HepG2 (cell line): ENCODE measurements at regions not wholly inside any gene's neighbourhood (a gene's known extent, or its start where the extent isn't known, plus 50 kb on each side); places are given as distances from the start of the nearest gene placed in this dataset.

Experiments used
- ATAC-seq: fragments of 200-7000 bp; cut with Tn5 transposase; 3 replicates; pipeline ENCODE4 v1.9.1; 2020; ENCODE audit warnings: mild to moderate bottlenecking, moderate library complexity
- BruUV-seq: library from RNA; stranded (reverse); fragments of 400-500 nt; replicated peaks from 2 replicates; lab custom pipeline; 2021; lab: Mats Ljungman, UMichigan
- CTCF ChIA-PET: fragments of 300-600 bp; formaldehyde crosslinking; extraction: SDS; loops from one replicate; lab custom pipeline; 2021; ENCODE audit warnings: low total read pairs, inconsistent platforms, low intra/inter-chr PET ratio; lab: Yijun Ruan, JAX
- POLR2A ChIA-PET: fragments of 350-600 bp; sonication (Branson Sonifier 250); formaldehyde crosslinking; loops from one replicate; lab custom pipeline; 2020; ENCODE audit warnings: antibody characterized with exemption, inconsistent platforms; lab: Yijun Ruan, JAX
- DNase-seq: peaks from one replicate; pipeline ENCODE4 v3.0.0-alpha.2; 2015; ENCODE audit warnings: low spot score
- FAIRE-seq: peaks from 3 replicates; lab custom pipeline; 2011; peaks lifted over from hg19 to GRCh38; lab: Jason Lieb, UNC
- H2AFZ ChIP-seq: one replicate; pipeline ENCODE4 v1.6.1; 2011; ENCODE audit warnings: low read length, inconsistent platforms
- H3K27ac ChIP-seq: fragments of 300-600 bp; 3 replicates; pipeline ENCODE4 v1.8.0; 2011; ENCODE audit warnings: mixed run types, mild to moderate bottlenecking, mixed read lengths, low read length, inconsistent platforms; ENCODE audit not compliant: insufficient read depth; ENCODE audit errors: extremely low read length
- H3K27me3 ChIP-seq, 2 experiments: fragments of 200-600 bp in 1 of 2; 2 replicates in 1 of 2; 3 replicates in 1 of 2; pipeline versions ENCODE4 v1.6.0 to v1.8.0; 2011; ENCODE audit warnings: low read length in 2 of 2, mild to moderate bottlenecking in 2 of 2, moderate library complexity in 2 of 2, inconsistent platforms in 1 of 2; ENCODE audit not compliant: insufficient read depth in 2 of 2, control insufficient read depth in 1 of 2
- H3K36me3 ChIP-seq, 2 experiments: fragments of 200-600 bp in 1 of 2; replicated peaks in 1 of 2; 2 replicates in 1 of 2; 3 replicates in 1 of 2; pipeline versions ENCODE4 v1.5.1 to v1.8.0; 2011; ENCODE audit warnings: low read length in 2 of 2, inconsistent platforms in 1 of 2; ENCODE audit not compliant: insufficient read depth in 2 of 2, control insufficient read depth in 1 of 2
- H3K4me1 ChIP-seq: 2 replicates; pipeline ENCODE4 v1.5.1; 2012; ENCODE audit warnings: low read length, inconsistent platforms; ENCODE audit not compliant: insufficient read depth
- H3K4me2 ChIP-seq: 2 replicates; pipeline ENCODE4 v1.6.0; 2011; ENCODE audit warnings: low read depth, low read length, inconsistent platforms
- H3K4me3 ChIP-seq, 3 experiments: fragments of 200-600 bp in 1 of 3; sonication (generic), shearing (Covaris generic) in 1 of 3; replicated peaks in 1 of 3; 2 replicates each; pipeline ENCODE4 v1.5.1; 2011 to 2016; ENCODE audit warnings: low read length in 3 of 3, inconsistent platforms in 2 of 3, low read depth in 2 of 3, mild to moderate bottlenecking in 2 of 3, control low read depth in 1 of 3, mixed read lengths in 1 of 3; ENCODE audit not compliant: insufficient read depth in 1 of 3
- H3K79me2 ChIP-seq: one replicate; pipeline ENCODE4 v1.6.1; 2011; ENCODE audit warnings: low read length, inconsistent platforms; ENCODE audit not compliant: insufficient read depth
- H3K9ac ChIP-seq: 2 replicates; pipeline ENCODE4 v1.6.0; 2011; ENCODE audit warnings: mild to moderate bottlenecking, low read depth, low read length, inconsistent platforms; ENCODE audit not compliant: insufficient read depth
- H3K9me3 ChIP-seq: 2 replicates; pipeline ENCODE4 v1.5.1; 2012; ENCODE audit warnings: mild to moderate bottlenecking, low read length
- H4K20me1 ChIP-seq: 2 replicates; pipeline ENCODE4 v1.6.0; 2011; ENCODE audit warnings: inconsistent platforms, mild to moderate bottlenecking, low read length, moderate library complexity; ENCODE audit not compliant: insufficient read depth
- ELF1 ChIP-seq: sonication (generic); formaldehyde crosslinking; IDR thresholded peaks from 2 replicates; pipeline ENCODE4 v1.4.0; 2020; ENCODE audit warnings: missing genetic modification reagents
- JUN ChIP-seq: sonication (generic); formaldehyde crosslinking; IDR thresholded peaks from 2 replicates; pipeline ENCODE4 v1.4.0; 2020; ENCODE audit warnings: mild to moderate bottlenecking, missing genetic modification reagents
- MTF2 ChIP-seq: sonication (generic); formaldehyde crosslinking; IDR thresholded peaks from 2 replicates; pipeline ENCODE4 v1.5.0; 2020; ENCODE audit warnings: missing genetic modification reagents, borderline replicate concordance
- NCOA5 ChIP-seq: sonication (generic); formaldehyde crosslinking; IDR thresholded peaks from 2 replicates; pipeline ENCODE4 v1.4.0; 2020; ENCODE audit warnings: missing genetic modification reagents
- NFE2 ChIP-seq: sonication (generic); formaldehyde crosslinking; IDR thresholded peaks from 2 replicates; pipeline ENCODE4 v1.4.0; 2020; ENCODE audit warnings: missing genetic modification reagents
- NFE2L2 ChIP-seq: fragments of 150-350 bp; IDR thresholded peaks from 2 replicates; pipeline ENCODE4 v1.6.1; 2014; ENCODE audit warnings: low read length
- SMARCC2 ChIP-seq: fragments of 450-650 bp; IDR thresholded peaks from 2 replicates; pipeline ENCODE4 v1.6.1; 2017; ENCODE audit warnings: antibody characterized with exemption, mild to moderate bottlenecking
- SUZ12 ChIP-seq: fragments of 150-350 bp; IDR thresholded peaks from 2 replicates; pipeline ENCODE4 v1.6.1; 2014; ENCODE audit warnings: low read depth, low read length
- ZNF124 ChIP-seq: sonication (generic); formaldehyde crosslinking; IDR thresholded peaks from 2 replicates; pipeline ENCODE4 v1.4.0; 2020; ENCODE audit warnings: missing genetic modification reagents
- ZNF652 ChIP-seq: IDR thresholded peaks from 2 replicates; pipeline ENCODE4 v1.6.1; 2016; ENCODE audit warnings: low read depth, borderline replicate concordance
- WGBS: methylation state at CpG from one replicate; pipeline ENCODE4 v1.1.6; 2017; ENCODE audit warnings: low lambda C conversion rate; 5-methylcytosine and 5-hydroxymethylcytosine counted together
- in situ Hi-C: cut with HindIII; loops from 2 replicates; pipeline ENCODE4 v1.10.0; 2017; ENCODE audit warnings: low pct_unique_long_range_greater_than_20kb; ENCODE audit not compliant: extremely low pct_ligation_motif_present
- intact Hi-C: fragments of 100-400 bp; cut with micrococcal nuclease; formaldehyde crosslinking; loops from one replicate; pipeline ENCODE4 v1.10.0; 2022; ENCODE audit not compliant: unreplicated experiment
- TF ChIP-seq, protein P1 (sequence below): sonication (generic); formaldehyde crosslinking; IDR thresholded peaks from 2 replicates; pipeline ENCODE4 v1.4.0; 2020; ENCODE audit warnings: mild to moderate bottlenecking, missing genetic modification reagents
- TF ChIP-seq, protein P2 (sequence below): sonication (generic); formaldehyde crosslinking; IDR thresholded peaks from 2 replicates; pipeline ENCODE4 v1.4.0; 2020; ENCODE audit warnings: missing genetic modification reagents, mild to moderate bottlenecking, borderline replicate concordance
- TF ChIP-seq, protein P3 (sequence below), 2 experiments: fragments of 450-650 bp in 1 of 2; sonication (generic) in 1 of 2; formaldehyde crosslinking; IDR thresholded peaks; 2 replicates each; pipeline versions ENCODE4 v1.5.0 to v1.8.0; 2020 to 2022; ENCODE audit warnings: mild to moderate bottlenecking in 1 of 2, missing genetic modification reagents in 1 of 2

DNA sequence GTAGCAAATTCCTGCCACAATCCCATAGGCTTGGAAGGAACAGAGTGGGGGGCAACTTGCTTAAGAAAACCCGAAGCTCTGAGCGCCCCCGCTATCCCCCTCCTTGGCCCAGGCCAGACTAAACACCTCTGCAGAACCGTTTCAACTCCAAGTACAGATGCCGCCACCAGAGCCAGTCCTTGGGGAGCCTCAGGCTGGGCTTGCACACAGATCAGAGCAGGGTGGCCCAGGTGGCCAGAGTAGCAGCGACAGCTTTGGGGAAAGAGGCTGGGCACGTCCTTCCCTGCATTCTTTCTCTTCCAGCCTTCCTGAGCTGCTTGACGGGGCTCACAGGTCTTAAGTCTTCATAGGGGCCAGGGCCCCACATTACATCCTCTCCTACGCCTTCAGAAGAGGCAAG lies 181.6 kb upstream of the ZC3H12A start:
- CTCF ChIA-PET, result no interaction called here
- no peak overlapping the region for H3K9ac ChIP-seq
- 0% methylated on average over 3 of the region's 9 CpGs for WGBS
- no peak overlapping the region for H3K4me3 ChIP-seq
- ATAC-seq (no peak), FAIRE-seq (no peak), DNase-seq (no peak)
- H3K9me3 ChIP-seq, result no peaks in the 10 kb centered on the region
- H3K4me1 ChIP-seq, result no peaks in the 10 kb centered on the region
- peaks cover 0 to 38% of the 10 kb centered on the region in 2 experiments; a peak in 3 of 5 replicates for H3K27me3 ChIP-seq
- intact Hi-C loops (no loop called here), in situ Hi-C loops (no loop called here)
- POLR2A ChIA-PET, result no interaction called here
- no peaks in the 10 kb centered on the region for H4K20me1 ChIP-seq
- H3K79me2 ChIP-seq, result no peaks in the 10 kb centered on the region
- TF ChIP-seq NFE2L2 (no peak), NFE2 (no peak), ELF1 (no peak), NCOA5 (CRISPR knock-in tag) (no peak), ZNF124 (CRISPR knock-in tag) (no peak), SMARCC2 (no peak), MTF2 (CRISPR knock-in tag) (no peak), ZNF652 (CRISPR knock-in tag) (no peak), SUZ12 (no peak), JUN (no peak)
- TF ChIP-seq, protein P1, sequence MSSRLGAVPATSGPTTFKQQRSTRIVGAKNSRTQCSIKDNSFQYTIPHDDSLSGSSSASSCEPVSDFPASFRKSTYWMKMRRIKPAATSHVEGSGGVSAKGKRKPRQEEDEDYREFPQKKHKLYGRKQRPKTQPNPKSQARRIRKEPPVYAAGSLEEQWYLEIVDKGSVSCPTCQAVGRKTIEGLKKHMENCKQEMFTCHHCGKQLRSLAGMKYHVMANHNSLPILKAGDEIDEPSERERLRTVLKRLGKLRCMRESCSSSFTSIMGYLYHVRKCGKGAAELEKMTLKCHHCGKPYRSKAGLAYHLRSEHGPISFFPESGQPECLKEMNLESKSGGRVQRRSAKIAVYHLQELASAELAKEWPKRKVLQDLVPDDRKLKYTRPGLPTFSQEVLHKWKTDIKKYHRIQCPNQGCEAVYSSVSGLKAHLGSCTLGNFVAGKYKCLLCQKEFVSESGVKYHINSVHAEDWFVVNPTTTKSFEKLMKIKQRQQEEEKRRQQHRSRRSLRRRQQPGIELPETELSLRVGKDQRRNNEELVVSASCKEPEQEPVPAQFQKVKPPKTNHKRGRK, result no peak
- TF ChIP-seq, protein P2, sequence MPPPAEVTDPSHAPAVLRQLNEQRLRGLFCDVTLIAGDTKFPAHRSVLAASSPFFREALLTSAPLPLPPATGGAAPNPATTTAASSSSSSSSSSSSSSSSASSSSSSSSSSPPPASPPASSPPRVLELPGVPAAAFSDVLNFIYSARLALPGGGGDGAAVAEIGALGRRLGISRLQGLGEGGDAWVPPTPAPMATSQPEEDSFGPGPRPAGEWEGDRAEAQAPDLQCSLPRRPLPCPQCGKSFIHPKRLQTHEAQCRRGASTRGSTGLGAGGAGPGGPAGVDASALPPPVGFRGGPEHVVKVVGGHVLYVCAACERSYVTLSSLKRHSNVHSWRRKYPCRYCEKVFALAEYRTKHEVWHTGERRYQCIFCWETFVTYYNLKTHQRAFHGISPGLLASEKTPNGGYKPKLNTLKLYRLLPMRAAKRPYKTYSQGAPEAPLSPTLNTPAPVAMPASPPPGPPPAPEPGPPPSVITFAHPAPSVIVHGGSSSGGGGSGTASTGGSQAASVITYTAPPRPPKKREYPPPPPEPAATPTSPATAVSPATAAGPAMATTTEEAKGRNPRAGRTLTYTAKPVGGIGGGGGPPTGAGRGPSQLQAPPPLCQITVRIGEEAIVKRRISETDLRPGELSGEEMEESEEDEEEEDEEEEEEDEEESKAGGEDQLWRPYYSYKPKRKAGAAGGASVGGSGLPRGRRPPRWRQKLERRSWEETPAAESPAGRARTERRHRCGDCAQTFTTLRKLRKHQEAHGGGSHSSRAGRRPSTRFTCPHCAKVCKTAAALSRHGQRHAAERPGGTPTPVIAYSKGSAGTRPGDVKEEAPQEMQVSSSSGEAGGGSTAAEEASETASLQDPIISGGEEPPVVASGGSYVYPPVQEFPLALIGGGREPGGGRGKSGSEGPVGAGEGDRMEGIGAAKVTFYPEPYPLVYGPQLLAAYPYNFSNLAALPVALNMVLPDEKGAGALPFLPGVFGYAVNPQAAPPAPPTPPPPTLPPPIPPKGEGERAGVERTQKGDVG, result no peak
- TF ChIP-seq, protein P3, sequence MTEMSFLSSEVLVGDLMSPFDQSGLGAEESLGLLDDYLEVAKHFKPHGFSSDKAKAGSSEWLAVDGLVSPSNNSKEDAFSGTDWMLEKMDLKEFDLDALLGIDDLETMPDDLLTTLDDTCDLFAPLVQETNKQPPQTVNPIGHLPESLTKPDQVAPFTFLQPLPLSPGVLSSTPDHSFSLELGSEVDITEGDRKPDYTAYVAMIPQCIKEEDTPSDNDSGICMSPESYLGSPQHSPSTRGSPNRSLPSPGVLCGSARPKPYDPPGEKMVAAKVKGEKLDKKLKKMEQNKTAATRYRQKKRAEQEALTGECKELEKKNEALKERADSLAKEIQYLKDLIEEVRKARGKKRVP (CRISPR knock-in tag; IDR thresholded peaks at IDR 0.05), result no peak
- no peak overlapping the region for H3K4me2 ChIP-seq
- H3K36me3 ChIP-seq, result no peaks in the 10 kb centered on the region
- BruUV-seq, result no TSS peak
- H2AFZ ChIP-seq, result no peak overlapping the region
- H3K27ac ChIP-seq, result no peak overlapping the region
